ENCODE measurements at regions not wholly inside any gene's neighbourhood (a gene's known extent, or its start where the extent isn't known, plus 50 kb on each side); places are given as distances from the start of the nearest gene placed in this dataset.

DNA sequence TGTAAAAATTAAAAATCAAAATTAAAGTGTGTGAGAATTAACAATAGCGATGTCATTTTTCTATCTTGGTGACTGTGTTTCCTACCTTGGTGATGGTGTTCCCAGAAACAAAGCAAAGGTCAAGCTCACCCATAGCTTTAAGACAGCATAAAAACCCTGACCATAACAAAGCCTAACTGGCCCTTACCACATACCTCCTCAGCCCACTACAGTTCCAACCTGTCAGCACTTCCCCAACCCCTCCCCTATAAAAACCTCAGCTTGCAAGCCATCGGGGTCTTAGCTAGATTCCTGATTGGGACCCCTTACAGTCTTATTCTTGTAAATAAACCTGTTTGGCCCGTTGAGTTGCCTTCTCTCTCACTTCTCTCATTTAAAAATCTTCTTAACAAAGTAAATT, 484.4 kb upstream of the PCDH20 start:
- in situ Hi-C loops (cut with MboI; ENCODE audit: low sequenced_read_pairs) (no loop called here), intact Hi-C loops (cut with micrococcal nuclease) (no loop called here), dilution Hi-C loops (cut with HindIII; ENCODE audit: low sequenced_read_pairs, unreplicated experiment) (no loop called here)
- no TSS peak for BruUV-seq (replicated peaks)
- POLR2A ChIA-PET (ENCODE audit: unreplicated experiment), result no interaction called here
- no peak overlapping the region for H3K4me2 ChIP-seq (ENCODE audit: low read depth, low read length)
- H3K4me1 ChIP-seq (ENCODE audit: control insufficient read depth, insufficient read depth, low read length), result no peaks in the 10 kb centered on the region
- no peak overlapping the region for H2AFZ ChIP-seq (replicated peaks; ENCODE audit: low read length, poor library complexity)
- H3K4me3 ChIP-seq (ENCODE audit: insufficient read depth, low read depth, low read length), result no peak overlapping the region
- no peak overlapping the region for H3K9ac ChIP-seq (ENCODE audit: low read depth, low read length)
- H4K5ac ChIP-seq (ENCODE audit: low read depth, low read length), result no peak overlapping the region
- H3K9me3 ChIP-seq (ENCODE audit: control insufficient read depth, insufficient read depth, low read length), result no peaks in the 10 kb centered on the region
- no peaks in the 10 kb centered on the region for H3K79me1 ChIP-seq (ENCODE audit: low read depth in 1 of 2, low read length in 2 of 2)
- no peak for ATAC-seq (ENCODE audit: low read depth)
- H2BK15ac ChIP-seq (ENCODE audit: low read depth, low read length), result no peak overlapping the region
- H3K14ac ChIP-seq (replicated peaks; ENCODE audit: low read depth, low read length), result no peak overlapping the region
- DNase-seq, result no peak
- H4K20me1 ChIP-seq (ENCODE audit: insufficient read depth, low read length), result no peaks in the 10 kb centered on the region
- no peak overlapping the region for H2BK5ac ChIP-seq (ENCODE audit: low read depth, low read length, poor library complexity, severe bottlenecking)
- H3K23ac ChIP-seq (ENCODE audit: low read depth, low read length), result no peak overlapping the region
- no peak overlapping the region for H3K4ac ChIP-seq (ENCODE audit: low read depth, low read length)
- no peak overlapping the region for H2BK20ac ChIP-seq (ENCODE audit: low read depth, low read length)
- H3K18ac ChIP-seq (ENCODE audit: low read depth, low read length), result no peak overlapping the region
- no peak overlapping the region for H4K91ac ChIP-seq (ENCODE audit: insufficient read depth, low read depth, low read length)
- no peaks in the 10 kb centered on the region for H3K27me3 ChIP-seq (ENCODE audit: control insufficient read depth, insufficient read depth, low read length)
- no CpG with 5 or more reads among the region's 3 CpGs for WGBS, 2 experiments (ENCODE audit: extremely low coverage in 2 of 2, insufficient read length in 1 of 2)
- no peak overlapping the region for H3K56ac ChIP-seq (ENCODE audit: extremely low read depth, insufficient read depth, low read length)
- no peak overlapping the region for H3K27ac ChIP-seq (ENCODE audit: insufficient read depth, low read length)
- CTCF ChIA-PET, result no interaction called here
- no peaks in the 10 kb centered on the region for H3K9me1 ChIP-seq (ENCODE audit: insufficient read depth, low read length)
- no peak overlapping the region for H4K8ac ChIP-seq (ENCODE audit: low read depth in 2 of 2, low read length in 2 of 2)
- no peak overlapping the region for H2AK5ac ChIP-seq (ENCODE audit: low read depth, low read length)
- no peaks in the 10 kb centered on the region for H3K36me3 ChIP-seq (ENCODE audit: control insufficient read depth, insufficient read depth, low read length)
- H2AK9ac ChIP-seq (replicated peaks; ENCODE audit: low read depth, low read length, poor library complexity), result no peak overlapping the region
- TF ChIP-seq CHD1 (IDR thresholded peaks at IDR 0.05; ENCODE audit: low read depth, low read length), result no peak
- no peak for TF ChIP-seq MAFK (IDR thresholded peaks at IDR 0.05; ENCODE audit: low read depth, low read length)
- TF ChIP-seq MXI1 (IDR thresholded peaks at IDR 0.05; ENCODE audit: borderline replicate concordance, low read depth, low read length), result no peak
- TF ChIP-seq, protein P1, sequence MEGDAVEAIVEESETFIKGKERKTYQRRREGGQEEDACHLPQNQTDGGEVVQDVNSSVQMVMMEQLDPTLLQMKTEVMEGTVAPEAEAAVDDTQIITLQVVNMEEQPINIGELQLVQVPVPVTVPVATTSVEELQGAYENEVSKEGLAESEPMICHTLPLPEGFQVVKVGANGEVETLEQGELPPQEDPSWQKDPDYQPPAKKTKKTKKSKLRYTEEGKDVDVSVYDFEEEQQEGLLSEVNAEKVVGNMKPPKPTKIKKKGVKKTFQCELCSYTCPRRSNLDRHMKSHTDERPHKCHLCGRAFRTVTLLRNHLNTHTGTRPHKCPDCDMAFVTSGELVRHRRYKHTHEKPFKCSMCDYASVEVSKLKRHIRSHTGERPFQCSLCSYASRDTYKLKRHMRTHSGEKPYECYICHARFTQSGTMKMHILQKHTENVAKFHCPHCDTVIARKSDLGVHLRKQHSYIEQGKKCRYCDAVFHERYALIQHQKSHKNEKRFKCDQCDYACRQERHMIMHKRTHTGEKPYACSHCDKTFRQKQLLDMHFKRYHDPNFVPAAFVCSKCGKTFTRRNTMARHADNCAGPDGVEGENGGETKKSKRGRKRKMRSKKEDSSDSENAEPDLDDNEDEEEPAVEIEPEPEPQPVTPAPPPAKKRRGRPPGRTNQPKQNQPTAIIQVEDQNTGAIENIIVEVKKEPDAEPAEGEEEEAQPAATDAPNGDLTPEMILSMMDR (conservative IDR thresholded peaks at IDR 0.05; ENCODE audit: low read depth, low read length), result no peak
- TF ChIP-seq MAZ (IDR thresholded peaks at IDR 0.05; ENCODE audit: borderline replicate concordance, low read depth, low read length), result no peak
- no peak for TF ChIP-seq BHLHE40 (IDR thresholded peaks at IDR 0.05; ENCODE audit: low read depth, low read length)
- no peak overlapping the region for H2BK120ac ChIP-seq (ENCODE audit: low read depth, low read length)
